ENCODE measurements at regions not wholly inside any gene's neighbourhood (a gene's known extent, or its start where the extent isn't known, plus 50 kb on each side); places are given as distances from the start of the nearest gene placed in this dataset.

DNA sequence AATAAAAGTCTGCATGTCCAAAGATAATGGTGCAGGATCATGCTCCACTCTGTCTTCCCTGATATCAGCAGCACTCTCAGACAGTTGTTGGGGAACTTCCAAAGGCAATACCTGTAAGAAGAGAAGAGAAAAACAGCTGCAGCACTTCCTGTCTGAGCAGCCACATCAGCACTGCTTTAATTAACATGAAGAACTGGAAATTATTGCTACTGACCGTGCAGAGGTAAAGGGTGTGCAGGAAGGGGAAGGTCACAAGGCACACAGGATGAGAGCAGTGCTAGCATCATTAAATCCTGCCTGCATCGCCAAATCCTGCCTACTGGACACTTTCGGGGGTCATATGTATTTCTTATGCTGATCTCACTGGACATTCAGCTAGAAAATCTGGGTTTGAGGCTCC lies 379.0 kb downstream of the LMX1A start:
- no peak overlapping the region for H3K27ac ChIP-seq (ENCODE audit: low read depth, low read length)
- no peak overlapping the region for H3K4me2 ChIP-seq (ENCODE audit: low read length)
- H3K79me2 ChIP-seq (ENCODE audit: insufficient read depth, low read length) = no peaks in the 10 kb centered on the region
- no peak for DNase-seq (ENCODE audit: low read depth)
- H3K9ac ChIP-seq (ENCODE audit: low read length) = no peak overlapping the region
- H3K4me3 Mint-ChIP-seq (ENCODE audit: unreplicated experiment) = no peak overlapping the region
- H3K9me3 Mint-ChIP-seq (ENCODE audit: unreplicated experiment) = no peaks in the 10 kb centered on the region
- H3K27ac Mint-ChIP-seq (ENCODE audit: unreplicated experiment) = no peak overlapping the region
- H3K36me3 Mint-ChIP-seq (ENCODE audit: low read depth, unreplicated experiment) = no peaks in the 10 kb centered on the region
- H3K4me3 ChIP-seq (ENCODE audit: insufficient read depth, low read depth, low read length) = no peak overlapping the region
- peaks cover under 1% of the 10 kb centered on the region for H3K4me1 Mint-ChIP-seq (ENCODE audit: low read depth, unreplicated experiment)
- TF ChIP-seq, protein P1, sequence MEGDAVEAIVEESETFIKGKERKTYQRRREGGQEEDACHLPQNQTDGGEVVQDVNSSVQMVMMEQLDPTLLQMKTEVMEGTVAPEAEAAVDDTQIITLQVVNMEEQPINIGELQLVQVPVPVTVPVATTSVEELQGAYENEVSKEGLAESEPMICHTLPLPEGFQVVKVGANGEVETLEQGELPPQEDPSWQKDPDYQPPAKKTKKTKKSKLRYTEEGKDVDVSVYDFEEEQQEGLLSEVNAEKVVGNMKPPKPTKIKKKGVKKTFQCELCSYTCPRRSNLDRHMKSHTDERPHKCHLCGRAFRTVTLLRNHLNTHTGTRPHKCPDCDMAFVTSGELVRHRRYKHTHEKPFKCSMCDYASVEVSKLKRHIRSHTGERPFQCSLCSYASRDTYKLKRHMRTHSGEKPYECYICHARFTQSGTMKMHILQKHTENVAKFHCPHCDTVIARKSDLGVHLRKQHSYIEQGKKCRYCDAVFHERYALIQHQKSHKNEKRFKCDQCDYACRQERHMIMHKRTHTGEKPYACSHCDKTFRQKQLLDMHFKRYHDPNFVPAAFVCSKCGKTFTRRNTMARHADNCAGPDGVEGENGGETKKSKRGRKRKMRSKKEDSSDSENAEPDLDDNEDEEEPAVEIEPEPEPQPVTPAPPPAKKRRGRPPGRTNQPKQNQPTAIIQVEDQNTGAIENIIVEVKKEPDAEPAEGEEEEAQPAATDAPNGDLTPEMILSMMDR (IDR thresholded peaks at IDR 0.05; ENCODE audit: insufficient read depth, low read depth, low read length) = no peak
- no peak for TF ChIP-seq EZH2 (IDR thresholded peaks at IDR 0.05; ENCODE audit: insufficient read depth, low read length)
- no peaks in the 10 kb centered on the region for H3K36me3 ChIP-seq (ENCODE audit: insufficient read depth, low read length)
- H3K9me3 ChIP-seq (ENCODE audit: insufficient read depth, low read depth, low read length) = no peaks in the 10 kb centered on the region
- H4K20me1 ChIP-seq (ENCODE audit: insufficient read depth, low read length) = no peaks in the 10 kb centered on the region
- H3K4me1 ChIP-seq (ENCODE audit: insufficient read depth, low read length) = no peaks in the 10 kb centered on the region
- H3K27me3 Mint-ChIP-seq (ENCODE audit: low read depth, unreplicated experiment) = peaks cover 7% of the 10 kb centered on the region
- FAIRE-seq = no peak
- no peaks in the 10 kb centered on the region for H3K27me3 ChIP-seq (ENCODE audit: insufficient read depth, low read length)
- no peak overlapping the region for H2AFZ ChIP-seq (ENCODE audit: low read depth, low read length)

DNA sequence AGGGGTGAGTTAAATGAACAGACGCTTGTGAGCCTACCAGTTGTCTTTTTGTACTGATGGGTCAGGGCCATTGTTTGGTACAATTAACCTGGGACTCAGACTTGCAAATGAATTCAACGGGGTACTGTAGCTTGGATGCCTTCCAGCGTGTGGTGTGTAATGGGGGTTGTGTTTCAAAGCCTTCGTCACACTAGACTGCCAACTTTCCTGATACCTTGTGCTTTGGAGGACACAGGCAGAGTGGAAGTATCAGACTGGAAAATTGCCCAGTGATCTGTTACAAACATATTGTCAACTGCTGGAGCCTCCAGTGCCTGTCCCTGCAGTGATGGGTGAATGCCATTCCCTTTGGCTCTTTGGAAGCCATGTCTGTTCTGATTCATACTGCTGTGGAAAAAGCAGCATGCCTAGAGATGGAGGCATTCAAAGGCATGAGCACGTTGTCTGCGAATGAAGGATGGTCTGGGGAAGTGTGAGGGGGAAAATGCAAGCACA lies 384.5 kb downstream of the LMX1A start:
- H3K4me3 Mint-ChIP-seq (ENCODE audit: unreplicated experiment) = no peak overlapping the region
- FAIRE-seq = no peak
- no peak overlapping the region for H3K27ac Mint-ChIP-seq (ENCODE audit: unreplicated experiment)

DNA sequence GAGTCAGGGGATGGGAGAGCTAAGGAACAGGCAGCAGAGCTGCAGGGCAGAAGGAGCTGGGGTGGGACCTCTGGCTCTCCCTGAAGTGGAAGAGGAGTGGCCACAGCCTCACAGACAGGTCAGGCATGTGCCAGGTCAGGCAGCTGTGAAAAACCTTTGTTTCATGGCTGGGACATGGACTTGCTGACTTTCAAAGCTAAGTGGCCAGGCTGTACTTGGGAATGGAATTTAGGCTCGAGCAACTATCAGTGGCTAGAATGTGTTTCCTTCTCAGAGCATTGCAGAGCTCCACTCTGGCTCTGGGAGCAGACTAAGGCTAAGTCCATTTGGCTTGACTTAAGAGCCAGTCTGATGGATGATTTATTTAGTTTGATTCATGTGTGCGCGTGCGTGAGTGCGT lies 385.1 kb downstream of the LMX1A start:
- Mint-ChIP-seq H3K4me3 (ENCODE audit: unreplicated experiment) (no peak overlapping the region), H3K27me3 (ENCODE audit: low read depth, unreplicated experiment) (peaks cover 7% of the 10 kb centered on the region), H3K9me3 (ENCODE audit: unreplicated experiment) (no peaks in the 10 kb centered on the region), H3K4me1 (ENCODE audit: low read depth, unreplicated experiment) (no peaks in the 10 kb centered on the region), H3K27ac (ENCODE audit: unreplicated experiment) (no peak overlapping the region), H3K36me3 (ENCODE audit: low read depth, unreplicated experiment) (no peaks in the 10 kb centered on the region)
- H3K4me3 ChIP-seq (ENCODE audit: insufficient read depth, low read depth, low read length) = no peak overlapping the region
- no peaks in the 10 kb centered on the region for H3K4me1 ChIP-seq (ENCODE audit: insufficient read depth, low read length)
- no peak overlapping the region for H3K27ac ChIP-seq (ENCODE audit: low read depth, low read length)
- no peak overlapping the region for H3K9ac ChIP-seq (ENCODE audit: low read length)
- no peak overlapping the region for H3K4me2 ChIP-seq (ENCODE audit: low read length)
- no peak overlapping the region for H2AFZ ChIP-seq (ENCODE audit: low read depth, low read length)
- no peaks in the 10 kb centered on the region for H3K9me3 ChIP-seq (ENCODE audit: insufficient read depth, low read depth, low read length)
- no peak for DNase-seq (ENCODE audit: low read depth)
- no peaks in the 10 kb centered on the region for H4K20me1 ChIP-seq (ENCODE audit: insufficient read depth, low read length)
- TF ChIP-seq, protein P1 (IDR thresholded peaks at IDR 0.05; ENCODE audit: insufficient read depth, low read depth, low read length) = no peak
- no peak for TF ChIP-seq EZH2 (IDR thresholded peaks at IDR 0.05; ENCODE audit: insufficient read depth, low read length)
- no peaks in the 10 kb centered on the region for H3K27me3 ChIP-seq (ENCODE audit: insufficient read depth, low read length)
- FAIRE-seq = no peak
- H3K79me2 ChIP-seq (ENCODE audit: insufficient read depth, low read length) = no peaks in the 10 kb centered on the region
- H3K36me3 ChIP-seq (ENCODE audit: insufficient read depth, low read length) = no peaks in the 10 kb centered on the region

More for the DNA sequence above, 384.5 kb downstream of the LMX1A start:
- Histone ChIP-seq H3K27me3 (ENCODE audit: insufficient read depth, low read length) (no peaks in the 10 kb centered on the region), H3K79me2 (ENCODE audit: insufficient read depth, low read length) (no peaks in the 10 kb centered on the region), H3K4me3 (ENCODE audit: insufficient read depth, low read depth, low read length) (no peak overlapping the region), H3K36me3 (ENCODE audit: insufficient read depth, low read length) (no peaks in the 10 kb centered on the region), H2AFZ (ENCODE audit: low read depth, low read length) (no peak overlapping the region), H3K4me1 (ENCODE audit: insufficient read depth, low read length) (no peaks in the 10 kb centered on the region), H3K9me3 (ENCODE audit: insufficient read depth, low read depth, low read length) (no peaks in the 10 kb centered on the region), H3K9ac (ENCODE audit: low read length) (no peak overlapping the region), H3K27ac (ENCODE audit: low read depth, low read length) (no peak overlapping the region), H4K20me1 (ENCODE audit: insufficient read depth, low read length) (no peaks in the 10 kb centered on the region), H3K4me2 (ENCODE audit: low read length) (no peak overlapping the region)
- no peak for DNase-seq (ENCODE audit: low read depth)
- Mint-ChIP-seq H3K4me1 (ENCODE audit: low read depth, unreplicated experiment) (no peaks in the 10 kb centered on the region), H3K27me3 (ENCODE audit: low read depth, unreplicated experiment) (peaks cover 7% of the 10 kb centered on the region), H3K36me3 (ENCODE audit: low read depth, unreplicated experiment) (no peaks in the 10 kb centered on the region), H3K9me3 (ENCODE audit: unreplicated experiment) (no peaks in the 10 kb centered on the region)
- TF ChIP-seq EZH2 (IDR thresholded peaks at IDR 0.05; ENCODE audit: insufficient read depth, low read length) = no peak
- TF ChIP-seq, protein P1 (IDR thresholded peaks at IDR 0.05; ENCODE audit: insufficient read depth, low read depth, low read length) = no peak
